AG10803 (cell line): ENCODE measurements at regions not wholly inside any gene's neighbourhood (a gene's known extent, or its start where the extent isn't known, plus 50 kb on each side); places are given as distances from the start of the nearest gene placed in this dataset.
"Not testable (repeated sequence)": the region's sequence is repeated elsewhere in the genome, so short reads cannot be mapped to it uniquely, and the experiment has no call there.

Source experiments
- DNase-seq: peaks from one replicate; pipeline ENCODE4 v3.0.0; 2010; ENCODE audit warnings: low read depth
- H3K4me3 ChIP-seq: 2 replicates; pipeline ENCODE4 v1.5.1; 2011; ENCODE audit warnings: mild to moderate bottlenecking, low read length, control low read depth
- CTCF ChIP-seq: conservative IDR thresholded peaks from 2 replicates; pipeline ENCODE4 v1.5.1; 2011; ENCODE audit warnings: mild to moderate bottlenecking, low read length, control low read depth, inconsistent platforms

- DNase-seq: no peak
These were observed 56.5 kb upstream of the MCHR2 start for GRCh38 chr6:100050550-100050949.

GRCh38 chr6:100043961-100044360 is 49.9 kb upstream of the MCHR2 start:
- not testable (repeated sequence) for H3K4me3 ChIP-seq, DNase-seq

More at GRCh38 chr6:100050550-100050949, 56.5 kb upstream of the MCHR2 start:
- H3K4me3 ChIP-seq: no peak overlapping the region
- TF ChIP-seq CTCF: no peak
